ENCODE measurements at regions not wholly inside any gene's neighbourhood (a gene's known extent, or its start where the extent isn't known, plus 50 kb on each side); places are given as distances from the start of the nearest gene placed in this dataset.

GRCh38 chr6:40906759-40907158 lies 132.3 kb downstream of the UNC5CL start:
- Histone ChIP-seq H3K9ac (ENCODE audit: control insufficient read depth, extremely low read depth, insufficient read depth, low read length) (no peak overlapping the region), H3K4me2 (ENCODE audit: control insufficient read depth, extremely low read depth, insufficient read depth, low read depth, low read length) (peak overlapping the region; percentile 35)

GRCh38 chr6:40904583-40905194 lies 134.3 kb downstream of the UNC5CL start:
- dilution Hi-C loops (cut with MboI; ENCODE audit: extremely low pct_ligation_motif_present, low sequenced_read_pairs), result no loop called here

More at GRCh38 chr6:40906759-40907158, 132.3 kb downstream of the UNC5CL start:
- peaks cover 14% of the 10 kb centered on the region for H3K4me1 ChIP-seq (ENCODE audit: control insufficient read depth, extremely low read depth, insufficient read depth, low read length)
- no peak overlapping the region for H3K4me3 ChIP-seq (ENCODE audit: control insufficient read depth in 2 of 3, extremely low read depth in 1 of 3, insufficient read depth in 2 of 3, low read depth in 1 of 3, low read length in 3 of 3)
- no peak for TF ChIP-seq EZH2 (IDR thresholded peaks at IDR 0.05; ENCODE audit: low read length)
- TF ChIP-seq, protein P1, sequence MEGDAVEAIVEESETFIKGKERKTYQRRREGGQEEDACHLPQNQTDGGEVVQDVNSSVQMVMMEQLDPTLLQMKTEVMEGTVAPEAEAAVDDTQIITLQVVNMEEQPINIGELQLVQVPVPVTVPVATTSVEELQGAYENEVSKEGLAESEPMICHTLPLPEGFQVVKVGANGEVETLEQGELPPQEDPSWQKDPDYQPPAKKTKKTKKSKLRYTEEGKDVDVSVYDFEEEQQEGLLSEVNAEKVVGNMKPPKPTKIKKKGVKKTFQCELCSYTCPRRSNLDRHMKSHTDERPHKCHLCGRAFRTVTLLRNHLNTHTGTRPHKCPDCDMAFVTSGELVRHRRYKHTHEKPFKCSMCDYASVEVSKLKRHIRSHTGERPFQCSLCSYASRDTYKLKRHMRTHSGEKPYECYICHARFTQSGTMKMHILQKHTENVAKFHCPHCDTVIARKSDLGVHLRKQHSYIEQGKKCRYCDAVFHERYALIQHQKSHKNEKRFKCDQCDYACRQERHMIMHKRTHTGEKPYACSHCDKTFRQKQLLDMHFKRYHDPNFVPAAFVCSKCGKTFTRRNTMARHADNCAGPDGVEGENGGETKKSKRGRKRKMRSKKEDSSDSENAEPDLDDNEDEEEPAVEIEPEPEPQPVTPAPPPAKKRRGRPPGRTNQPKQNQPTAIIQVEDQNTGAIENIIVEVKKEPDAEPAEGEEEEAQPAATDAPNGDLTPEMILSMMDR (optimal IDR thresholded peaks at IDR 0.05 in 1 of 3, IDR thresholded peaks at IDR 0.05 in 1 of 3, conservative IDR thresholded peaks at IDR 0.05 in 1 of 3; ENCODE audit: extremely low read depth in 1 of 3, insufficient read depth in 2 of 3, low read length in 3 of 3), result no peak
- FAIRE-seq (peak; percentile 95), DNase-seq (ENCODE audit: low read depth, low spot score) (peak; percentile 71)
- H3K27me3 ChIP-seq (ENCODE audit: control insufficient read depth, extremely low read depth, insufficient read depth, low read length), result no peaks in the 10 kb centered on the region
- H3K27ac ChIP-seq (ENCODE audit: control insufficient read depth, insufficient read depth, low read length), result peak overlapping the region; percentile 32
- no peak overlapping the region for H2AFZ ChIP-seq (ENCODE audit: control insufficient read depth, low read length)
- H3K9me1 ChIP-seq (ENCODE audit: control insufficient read depth, extremely low read depth, insufficient read depth, low read length), result no peaks in the 10 kb centered on the region
- no peaks in the 10 kb centered on the region for H4K20me1 ChIP-seq (ENCODE audit: control insufficient read depth, extremely low read depth, insufficient read depth, low read length)
- dilution Hi-C loops (cut with MboI; ENCODE audit: extremely low pct_ligation_motif_present, low sequenced_read_pairs), result no loop called here
- no peaks in the 10 kb centered on the region for H3K9me3 ChIP-seq (ENCODE audit: control insufficient read depth, low read depth, low read length)
- H3K79me2 ChIP-seq (ENCODE audit: control insufficient read depth, insufficient read depth, low read length), result no peaks in the 10 kb centered on the region
- no peaks in the 10 kb centered on the region for H3K36me3 ChIP-seq (ENCODE audit: control insufficient read depth in 2 of 2, extremely low read depth in 1 of 2, insufficient read depth in 2 of 2, low read length in 2 of 2)

More at GRCh38 chr6:40904583-40905194, 134.3 kb downstream of the UNC5CL start:
- Histone ChIP-seq H3K27ac (ENCODE audit: control insufficient read depth, insufficient read depth, low read length) (no peak overlapping the region), H3K4me1 (ENCODE audit: control insufficient read depth, extremely low read depth, insufficient read depth, low read length) (peaks cover 17% of the 10 kb centered on the region), H3K4me3 (ENCODE audit: control insufficient read depth in 2 of 3, extremely low read depth in 1 of 3, insufficient read depth in 2 of 3, low read depth in 1 of 3, low read length in 3 of 3) (no peak overlapping the region), H3K9me3 (ENCODE audit: control insufficient read depth, low read depth, low read length) (no peaks in the 10 kb centered on the region), H3K27me3 (ENCODE audit: control insufficient read depth, extremely low read depth, insufficient read depth, low read length) (no peaks in the 10 kb centered on the region), H4K20me1 (ENCODE audit: control insufficient read depth, extremely low read depth, insufficient read depth, low read length) (no peaks in the 10 kb centered on the region), H3K4me2 (ENCODE audit: control insufficient read depth, extremely low read depth, insufficient read depth, low read depth, low read length) (no peak overlapping the region), H3K79me2 (ENCODE audit: control insufficient read depth, insufficient read depth, low read length) (no peaks in the 10 kb centered on the region), H3K9me1 (ENCODE audit: control insufficient read depth, extremely low read depth, insufficient read depth, low read length) (no peaks in the 10 kb centered on the region), H3K36me3 (ENCODE audit: control insufficient read depth in 2 of 2, extremely low read depth in 1 of 2, insufficient read depth in 2 of 2, low read length in 2 of 2) (no peaks in the 10 kb centered on the region), H3K9ac (ENCODE audit: control insufficient read depth, extremely low read depth, insufficient read depth, low read length) (no peak overlapping the region), H2AFZ (ENCODE audit: control insufficient read depth, low read length) (no peak overlapping the region)
- TF ChIP-seq, protein P1 (optimal IDR thresholded peaks at IDR 0.05 in 1 of 3, IDR thresholded peaks at IDR 0.05 in 1 of 3, conservative IDR thresholded peaks at IDR 0.05 in 1 of 3; ENCODE audit: extremely low read depth in 1 of 3, insufficient read depth in 2 of 3, low read length in 3 of 3), result no peak
- no peak for TF ChIP-seq EZH2 (IDR thresholded peaks at IDR 0.05; ENCODE audit: low read length)
- no peak for DNase-seq (ENCODE audit: low read depth, low spot score)
- no peak for FAIRE-seq
